HG02678 (cell line): ENCODE measurements at regions not wholly inside any gene's neighbourhood (a gene's known extent, or its start where the extent isn't known, plus 50 kb on each side); places are given as distances from the start of the nearest gene placed in this dataset.
"Not testable (repeated sequence)": the region's sequence is repeated elsewhere in the genome, so short reads cannot be mapped to it uniquely, and the experiment has no call there.

Experiments used
- ATAC-seq: cut with Tn5 transposase; IDR thresholded peaks from one replicate; pipeline ENCODE4 v1.9.1; 2021; ENCODE audit warnings: mild to moderate bottlenecking, moderate library complexity; ENCODE audit not compliant: unreplicated experiment

DNA sequence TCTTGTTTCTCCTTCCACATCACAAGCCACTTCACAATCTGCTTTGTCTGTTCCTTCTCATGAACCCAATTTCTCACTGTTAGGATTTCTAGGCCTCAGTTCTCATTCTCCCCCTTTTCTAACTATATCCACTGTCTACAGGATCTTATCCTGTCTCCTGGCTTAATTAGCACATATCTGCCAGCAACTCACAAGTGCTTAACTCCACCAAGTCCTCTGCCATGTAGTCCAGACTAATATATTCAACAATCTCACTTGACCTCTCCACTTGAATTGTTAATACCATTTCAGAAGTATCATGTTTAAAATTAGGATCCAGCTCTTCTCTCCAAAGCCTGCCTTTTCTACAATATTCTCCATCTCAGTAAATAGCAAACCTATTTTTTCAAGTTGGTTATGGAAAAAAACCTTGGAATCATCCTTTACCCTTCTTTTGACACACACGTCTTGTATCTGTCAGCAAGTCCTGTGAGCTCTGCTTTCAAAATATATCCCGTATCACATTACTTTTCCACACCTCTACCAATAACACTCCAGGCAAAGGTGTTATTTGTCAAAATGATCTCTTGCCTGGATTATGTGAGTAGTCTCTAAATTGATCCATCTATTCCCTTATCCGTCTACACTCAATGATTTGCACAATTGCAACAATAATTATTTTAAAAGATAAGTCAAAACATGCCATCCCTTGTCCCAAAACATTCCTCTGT lies 127.2 kb upstream of the SLIT2 start:
- ATAC-seq = no peak

DNA sequence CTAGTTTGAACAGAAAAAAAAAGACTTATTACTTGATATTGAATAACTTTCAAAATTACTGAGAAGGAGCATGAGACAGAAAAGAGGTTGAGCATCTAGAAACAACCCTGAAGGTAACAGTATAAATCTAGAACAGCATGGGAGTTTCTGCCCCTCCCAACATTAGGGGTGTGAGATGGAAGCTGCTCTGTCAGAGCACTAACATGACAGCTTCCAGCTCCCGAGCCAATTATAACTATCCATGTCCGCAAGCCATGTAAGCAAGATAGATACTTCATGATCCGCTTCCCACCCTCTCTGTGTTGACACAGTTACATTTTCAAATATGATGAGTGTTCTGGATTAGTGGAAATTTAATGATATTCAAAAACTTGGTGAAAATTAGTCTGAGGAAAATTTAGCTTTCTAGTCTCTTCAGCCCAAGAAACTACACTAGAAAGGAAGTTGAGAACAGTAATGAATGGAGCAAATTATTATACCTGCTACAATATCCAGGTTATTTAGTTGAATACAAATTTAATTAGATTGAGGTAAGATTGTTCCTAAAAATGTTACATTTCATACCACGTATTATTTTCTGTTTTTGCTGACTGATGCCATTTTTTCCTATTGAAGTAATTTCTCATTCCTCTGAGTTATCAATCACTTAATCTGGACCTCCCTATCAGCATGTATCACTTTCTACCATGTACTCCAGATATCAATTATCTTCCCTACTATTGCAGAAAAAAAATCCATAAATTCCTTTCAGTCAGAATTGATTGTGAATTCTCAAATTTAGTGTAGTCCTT lies 129.3 kb upstream of the SLIT2 start:
- ATAC-seq = no peak

DNA sequence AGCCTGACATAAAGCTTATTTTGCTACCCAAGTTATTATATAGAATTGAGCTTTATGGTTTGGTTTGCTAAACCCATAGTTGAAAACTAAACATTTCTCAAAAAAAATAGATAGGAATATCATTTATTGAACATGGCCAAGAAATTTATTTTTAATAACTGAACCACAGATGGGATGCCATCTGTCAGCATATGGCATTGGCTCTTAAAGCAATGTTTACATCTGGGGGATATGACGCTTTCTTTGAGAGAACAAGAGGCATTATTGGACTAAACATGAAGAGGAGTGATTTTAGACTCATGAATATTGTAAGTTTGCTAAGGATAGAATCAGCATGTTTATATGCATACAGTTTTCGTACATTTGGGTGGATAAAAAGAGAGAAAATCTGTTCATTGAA lies 132.6 kb upstream of the SLIT2 start:
- no peak for ATAC-seq

DNA sequence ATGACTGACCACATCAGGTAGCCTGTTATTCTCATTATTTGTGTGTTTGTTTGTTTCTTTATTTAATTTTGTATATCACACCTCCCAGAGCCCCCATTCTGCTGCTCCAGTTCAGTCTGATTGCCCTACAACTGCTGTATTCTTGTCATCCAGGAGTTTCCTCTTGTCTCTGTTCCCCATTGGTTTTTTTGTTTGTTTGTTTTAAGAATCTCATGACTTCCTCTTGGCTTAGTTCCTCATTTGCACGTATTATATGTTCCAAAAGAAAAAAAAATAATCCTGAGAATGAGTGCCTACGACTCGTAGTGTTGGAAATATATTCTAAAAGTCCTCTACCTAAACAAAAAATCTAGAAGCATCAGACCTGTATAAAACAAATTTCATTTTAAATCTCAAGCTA lies 142.3 kb upstream of the SLIT2 start:
- ATAC-seq = no peak

DNA sequence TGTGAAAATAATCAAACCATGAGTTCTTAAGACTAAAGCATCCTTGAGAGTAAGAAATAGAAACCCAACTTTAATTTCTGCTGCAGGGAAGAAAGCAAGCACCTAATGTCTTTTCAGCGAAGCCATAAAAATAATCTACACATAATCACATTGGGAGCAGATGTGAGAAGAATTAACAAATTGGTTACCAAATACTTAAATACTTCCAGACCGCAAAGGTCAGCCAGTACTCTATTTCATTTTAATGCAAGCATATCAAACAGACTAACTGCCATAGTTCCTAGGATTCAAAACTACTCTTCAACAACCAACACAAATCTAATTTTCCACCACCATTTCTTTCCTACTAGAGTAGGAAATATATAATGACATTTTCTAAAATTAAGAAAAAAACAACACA lies 144.8 kb upstream of the SLIT2 start:
- ATAC-seq = no peak

DNA sequence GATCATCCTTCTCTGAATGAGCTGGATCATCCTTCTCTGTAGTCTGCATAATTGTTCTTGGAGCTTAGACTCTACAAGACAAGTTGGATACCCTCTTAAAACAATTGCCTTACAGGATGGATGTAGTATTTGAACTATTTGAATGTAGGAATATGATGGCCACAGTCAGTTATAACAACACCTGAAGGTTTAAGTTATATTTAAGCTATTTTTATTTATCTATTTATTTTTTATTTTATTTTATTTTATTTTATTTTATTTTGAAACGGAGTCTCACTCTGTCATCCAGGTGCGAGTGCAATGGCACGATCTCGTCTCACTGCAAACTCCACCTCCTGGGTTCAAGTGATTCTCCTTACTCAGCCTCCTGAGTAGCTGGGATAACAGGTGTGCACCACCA lies 149.9 kb upstream of the SLIT2 start:
- no peak for ATAC-seq

DNA sequence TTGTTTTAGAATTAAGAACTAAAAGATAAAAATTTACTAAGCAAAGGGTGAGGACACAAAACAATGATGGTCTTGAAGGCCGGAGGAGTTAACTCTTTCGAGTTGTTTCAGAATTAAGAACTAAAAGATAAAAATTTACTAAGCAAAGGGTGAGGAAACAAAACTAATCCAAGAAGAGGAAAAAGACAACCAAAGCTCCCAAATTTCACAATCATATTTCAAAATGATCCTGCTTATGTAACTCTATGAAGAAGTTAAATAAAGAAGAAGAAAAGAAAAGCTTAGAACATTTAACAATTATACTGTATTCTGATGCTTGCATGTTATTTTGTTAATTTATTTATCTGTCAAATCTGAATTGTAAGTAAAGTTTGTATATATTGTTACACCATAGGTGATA lies 154.8 kb upstream of the SLIT2 start:
- no peak for ATAC-seq

DNA sequence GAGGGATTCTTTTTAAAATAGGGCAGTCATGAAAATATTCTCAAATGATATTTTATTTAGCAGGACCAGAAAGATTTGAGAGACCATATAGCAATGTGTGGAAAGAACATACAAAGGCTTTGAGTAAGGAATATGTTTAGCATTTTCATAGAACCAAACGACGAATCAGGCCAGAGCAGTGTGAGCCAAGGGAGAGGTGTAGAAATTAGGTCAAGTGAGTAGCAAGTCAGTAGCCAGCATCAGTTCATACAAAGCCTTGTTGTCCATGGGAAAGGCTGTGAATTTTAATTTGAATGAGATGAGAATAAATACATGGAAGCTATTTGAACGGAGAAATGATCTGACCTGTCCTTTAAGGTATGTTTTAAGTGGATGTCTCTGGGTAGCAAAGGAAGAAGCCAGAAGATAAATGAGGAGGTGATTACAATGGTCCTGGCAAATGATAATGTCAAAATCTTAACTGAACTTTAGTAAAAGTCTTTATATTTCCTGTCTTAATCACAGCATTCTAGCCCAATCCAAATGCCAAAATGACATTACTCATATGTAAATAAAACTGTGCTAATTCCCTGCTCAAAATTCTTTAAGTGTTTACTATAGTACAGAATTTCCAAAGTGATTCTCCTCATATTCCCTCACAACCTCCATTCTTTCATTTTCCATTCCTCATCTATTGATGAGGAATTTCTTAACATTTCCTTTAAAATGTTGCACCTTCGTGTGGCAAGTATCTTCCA lies 155.7 kb upstream of the SLIT2 start:
- ATAC-seq = no peak

DNA sequence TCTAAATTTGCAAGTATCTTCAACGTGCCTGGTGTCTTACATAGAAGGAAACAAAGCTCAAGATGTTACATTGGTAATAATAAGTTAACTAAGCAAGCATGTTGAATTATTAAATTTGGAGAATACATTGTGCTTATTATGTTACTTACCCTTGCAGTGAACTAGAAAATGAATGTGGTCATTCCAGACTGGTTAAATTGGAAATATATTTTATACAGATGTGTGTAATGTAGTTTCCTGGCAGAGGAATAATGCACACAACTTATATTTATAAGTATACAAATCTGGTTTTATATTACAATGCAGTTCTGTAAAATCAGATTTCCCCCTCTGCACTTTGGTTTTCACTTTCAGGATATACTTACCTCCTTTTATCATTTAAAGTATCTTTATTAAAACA lies 159.9 kb upstream of the SLIT2 start:
- ATAC-seq = no peak

DNA sequence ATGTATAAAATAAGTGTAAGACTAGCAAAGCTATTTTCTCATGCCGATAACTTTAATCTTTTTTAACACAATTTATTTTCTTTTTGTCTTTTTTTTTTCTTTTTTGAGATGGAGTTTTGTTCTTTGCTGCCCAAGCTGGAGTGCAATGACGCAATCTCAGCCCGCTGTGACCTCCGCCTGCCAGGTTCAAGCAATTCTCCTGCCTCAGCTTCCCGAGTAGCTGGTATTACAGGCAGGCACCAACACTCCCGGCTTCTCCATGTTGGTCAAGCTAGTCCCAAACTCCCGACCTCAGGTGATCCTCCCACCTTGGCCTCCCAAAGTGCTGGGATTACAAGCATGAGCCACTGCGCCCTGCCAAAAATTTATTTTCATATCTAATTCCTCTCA lies 164.2 kb upstream of the SLIT2 start:
- ATAC-seq = no peak

DNA sequence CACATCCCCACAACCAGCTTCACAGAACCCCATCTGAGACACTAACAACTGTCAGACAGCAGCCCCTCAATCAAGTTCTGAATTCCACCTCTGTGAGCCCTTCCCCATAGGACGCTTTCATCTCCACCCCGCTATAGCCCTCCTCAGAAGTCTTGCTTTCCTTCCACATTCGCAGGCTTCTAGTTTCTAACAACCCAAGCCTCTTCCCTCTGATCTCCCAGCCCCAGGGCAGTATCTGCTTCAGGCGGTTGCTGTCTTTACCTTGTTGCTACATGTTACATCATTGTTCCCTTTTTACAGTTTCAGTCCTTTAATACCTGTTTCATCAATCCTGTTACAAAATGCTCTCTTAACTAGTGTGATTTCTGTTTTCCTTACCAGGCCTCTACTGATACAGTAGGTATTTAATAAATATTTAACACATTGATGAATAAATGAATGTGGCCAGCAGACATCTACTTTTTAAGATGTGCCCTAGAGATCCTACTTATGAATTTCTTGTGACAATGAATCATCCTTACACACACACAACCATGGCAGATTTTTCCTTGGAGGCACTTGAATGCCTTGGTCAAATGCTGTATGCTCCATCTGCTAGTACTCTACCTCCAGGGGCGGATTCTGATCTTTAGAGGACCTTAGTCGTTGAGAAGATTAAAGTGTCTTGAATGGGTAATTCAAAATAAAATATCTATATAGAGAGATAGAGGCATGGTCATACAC lies 164.7 kb upstream of the SLIT2 start:
- ATAC-seq = no peak

DNA sequence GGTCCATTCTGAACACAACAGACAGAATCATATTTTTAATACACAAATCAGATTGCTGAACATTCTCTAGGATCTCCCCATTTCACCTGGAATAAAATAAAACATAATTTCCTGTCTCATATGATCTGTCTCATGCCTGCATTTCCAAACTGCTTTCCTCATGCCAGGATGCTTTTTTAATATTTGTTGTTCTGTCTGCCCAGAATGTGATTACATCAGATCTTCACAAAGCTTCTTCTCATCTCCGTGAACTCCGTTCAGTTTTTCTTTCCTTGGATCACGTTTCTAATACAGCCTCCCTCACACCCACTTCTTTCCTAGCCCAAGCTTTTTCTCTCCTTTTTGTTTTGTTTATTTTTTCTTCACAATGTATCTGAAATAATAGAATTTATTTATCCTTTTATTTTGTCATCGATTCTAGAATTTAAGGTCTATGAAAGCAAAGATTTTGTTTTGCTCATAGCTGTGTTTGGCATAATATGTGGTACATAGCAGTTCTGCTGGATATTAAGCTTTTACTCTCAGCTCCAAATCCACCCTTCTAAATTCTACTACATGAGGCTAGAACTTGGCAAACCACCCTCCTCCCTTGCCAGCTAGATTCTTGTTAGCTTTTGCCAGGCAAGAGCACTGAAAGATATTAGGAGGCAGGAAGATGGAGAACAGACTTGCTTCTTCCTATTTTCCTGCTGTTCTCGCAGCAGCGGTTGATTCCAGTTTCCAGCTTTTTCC lies 165.5 kb upstream of the SLIT2 start:
- ATAC-seq = no peak

DNA sequence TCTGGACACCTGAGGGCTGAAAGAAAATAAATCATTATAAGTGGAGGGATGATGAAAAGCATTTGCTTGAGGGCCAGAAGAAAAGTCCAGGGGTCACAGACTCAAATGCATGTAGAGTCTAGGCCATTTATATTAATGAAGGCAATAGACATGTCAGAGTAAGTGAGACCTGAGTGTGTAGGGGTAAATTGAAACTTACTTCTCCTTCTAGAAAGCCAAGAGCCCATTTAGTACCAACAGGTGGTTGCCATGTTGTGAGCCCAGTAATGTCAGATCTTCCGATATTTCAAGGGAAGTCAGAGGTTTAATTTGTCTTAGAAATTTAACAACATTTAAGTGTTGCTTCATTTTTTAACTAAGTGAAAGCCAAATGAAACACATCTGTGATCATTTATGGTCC lies 166.1 kb upstream of the SLIT2 start:
- no peak for ATAC-seq

DNA sequence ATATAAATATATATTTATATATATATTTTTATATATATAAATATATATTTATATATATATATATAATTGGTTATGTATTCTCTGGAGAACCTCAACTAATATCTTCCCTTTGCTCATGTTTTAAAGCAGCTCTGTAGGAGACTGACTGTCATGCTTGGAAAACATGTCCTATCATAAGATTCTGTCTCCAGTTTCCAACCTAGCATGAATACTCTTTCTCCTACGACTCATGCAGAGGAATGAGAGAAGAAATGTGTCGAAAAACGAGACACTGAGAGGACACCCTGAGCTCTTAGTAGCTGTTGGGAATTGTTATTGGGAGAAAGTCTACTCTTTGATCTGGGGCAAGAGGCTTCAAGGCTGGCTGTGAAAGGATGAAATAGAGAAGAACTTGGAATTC lies 166.5 kb upstream of the SLIT2 start:
- ATAC-seq = no peak

DNA sequence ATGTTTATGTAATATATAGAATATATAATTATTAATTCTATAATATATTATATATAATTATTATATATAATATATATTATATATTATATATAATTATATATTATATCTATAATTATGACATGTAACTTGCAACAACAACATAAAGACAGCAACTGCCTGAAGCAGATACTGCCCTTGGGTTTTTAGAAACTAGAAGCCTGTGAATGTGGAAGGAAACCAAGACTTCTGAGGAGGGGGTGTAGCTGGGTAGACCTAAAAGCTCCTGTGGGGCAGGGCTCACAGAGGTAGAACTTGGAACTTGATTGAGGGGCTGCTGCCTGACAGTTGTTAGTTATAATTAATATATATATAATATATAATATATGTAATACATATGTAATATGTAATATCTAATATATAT lies 167.2 kb upstream of the SLIT2 start:
- ATAC-seq = no peak

DNA sequence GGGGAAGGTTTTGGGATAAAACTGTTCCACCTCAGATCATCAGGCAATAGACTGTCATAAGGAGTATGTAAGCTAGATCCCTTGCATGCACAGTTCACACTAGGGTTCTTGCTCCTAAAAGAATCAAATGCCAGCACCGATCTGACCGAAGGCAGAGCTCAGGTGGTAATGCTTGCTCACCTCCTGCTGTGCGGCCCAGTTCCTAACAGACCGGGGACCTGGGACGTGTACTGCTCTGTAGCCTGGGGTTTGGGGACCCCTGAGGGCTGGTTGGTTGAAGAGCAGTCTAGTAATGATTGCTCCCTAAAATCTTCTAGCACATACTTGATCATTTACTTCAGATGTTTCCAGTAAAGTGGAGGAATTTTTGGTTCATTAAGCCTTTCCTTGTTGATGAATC lies 173.1 kb upstream of the SLIT2 start:
- no peak for ATAC-seq

DNA sequence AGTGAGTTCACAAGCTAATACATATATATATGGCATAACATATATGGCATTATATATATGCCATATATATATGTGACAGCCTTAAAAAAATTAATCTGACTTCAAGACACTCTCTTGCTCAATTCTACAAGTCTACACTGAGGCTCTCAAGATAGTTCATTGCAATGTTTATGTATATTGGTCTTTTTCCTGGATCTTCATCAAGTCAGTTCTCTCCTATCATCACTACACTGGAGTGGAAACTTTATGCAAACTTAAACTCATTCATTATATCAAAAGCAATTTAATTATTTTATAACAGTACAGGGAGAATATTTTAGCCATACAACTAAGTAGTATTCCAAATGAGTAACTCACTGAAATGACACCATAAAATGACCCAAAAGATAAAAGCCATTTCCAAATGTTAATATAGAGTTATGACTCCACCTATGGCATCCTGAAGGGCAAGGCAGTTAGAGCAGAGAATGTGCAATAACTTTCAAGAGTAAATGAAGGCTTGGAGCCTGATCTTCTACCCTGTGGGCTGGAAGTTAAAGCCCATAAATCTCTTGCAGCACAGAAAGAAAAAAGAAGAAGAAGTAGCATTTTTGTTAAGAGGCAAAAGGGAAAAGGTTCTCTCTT lies 176.3 kb upstream of the SLIT2 start:
- ATAC-seq = no peak

DNA sequence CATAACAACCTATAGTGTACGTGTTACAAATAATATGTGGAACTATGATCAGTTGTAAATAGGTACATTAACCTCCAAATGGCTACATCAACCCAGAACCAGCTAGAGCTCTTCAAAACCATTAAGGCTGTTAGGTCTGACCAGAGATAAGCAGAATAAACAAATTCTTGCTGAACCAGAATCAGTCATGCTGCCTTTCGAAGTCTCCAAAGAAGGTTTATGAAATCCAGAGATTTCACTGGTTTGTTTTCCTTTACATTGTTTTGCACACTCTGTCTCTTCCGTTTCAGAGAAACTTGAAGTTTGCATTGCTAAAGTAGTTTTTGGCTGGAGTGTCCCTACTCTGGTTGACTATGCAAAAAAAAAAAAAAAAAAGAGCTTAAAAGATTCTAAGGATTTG lies 177.3 kb upstream of the SLIT2 start:
- no peak for ATAC-seq

DNA sequence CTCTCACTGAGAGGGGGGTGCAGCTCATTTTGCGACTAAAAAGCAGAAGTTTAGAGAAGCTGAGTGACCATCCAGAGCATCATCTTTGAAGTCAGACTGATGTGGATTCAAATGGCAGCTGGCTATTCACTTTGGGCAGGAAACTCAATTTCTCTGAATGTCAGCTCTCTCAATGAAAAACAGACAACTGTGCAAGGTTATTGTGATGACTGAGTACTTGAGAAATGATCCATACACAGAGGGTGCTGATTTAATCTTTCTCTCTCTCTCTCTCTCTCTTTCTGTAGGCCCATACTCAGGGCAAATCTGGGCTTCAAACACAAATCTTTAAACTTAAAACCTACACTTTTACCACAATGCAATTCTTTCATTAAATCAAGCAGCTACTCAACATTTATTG lies 185.8 kb upstream of the SLIT2 start:
- no peak for ATAC-seq

DNA sequence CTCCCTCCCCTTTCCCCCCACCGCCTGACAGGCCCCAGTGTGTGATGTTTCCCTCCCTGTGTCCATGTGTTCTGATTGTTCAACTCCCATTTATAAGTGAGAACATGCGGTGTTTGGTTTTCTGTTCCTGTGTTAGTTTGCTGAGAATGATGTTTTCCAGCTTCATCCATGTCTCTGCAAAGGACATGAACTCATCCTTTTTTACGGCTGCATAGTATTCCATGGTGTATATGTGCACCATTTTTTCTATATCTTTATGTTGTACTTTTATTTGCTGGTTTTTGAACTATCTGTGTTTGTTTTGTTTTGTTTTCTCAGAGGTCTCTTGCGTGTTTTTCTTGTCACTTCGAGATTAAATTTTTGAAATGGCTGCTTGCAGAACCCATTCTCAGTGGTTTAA lies 188.8 kb upstream of the SLIT2 start:
- ATAC-seq = not testable (repeated sequence)
